ENCODE measurements at regions not wholly inside any gene's neighbourhood (a gene's known extent, or its start where the extent isn't known, plus 50 kb on each side); places are given as distances from the start of the nearest gene placed in this dataset.
"Not testable (repeated sequence)": the region's sequence is repeated elsewhere in the genome, so short reads cannot be mapped to it uniquely, and the experiment has no call there.

DNA sequence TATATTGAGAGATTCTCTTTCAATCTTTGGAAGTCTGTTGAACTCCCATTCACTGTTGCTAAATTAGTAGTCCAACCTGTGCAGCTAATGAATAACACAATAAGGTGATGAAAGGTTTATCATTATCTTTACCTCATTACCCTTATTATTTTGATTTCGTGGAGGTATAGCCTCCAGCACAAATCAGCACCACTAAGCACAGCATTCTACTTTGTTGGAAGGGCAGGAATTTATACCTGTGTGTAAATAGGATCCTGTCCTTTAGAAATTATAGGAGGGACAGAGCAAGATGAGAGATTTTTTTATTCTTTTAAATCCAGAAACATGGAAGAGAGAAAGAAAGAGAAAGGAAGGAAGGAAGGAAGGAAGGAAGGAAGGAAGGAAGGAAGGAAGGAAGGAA is 454.1 kb downstream of the PDGFC start:
- DNase-seq (ENCODE audit: low spot score, unreplicated experiment): no peak
- Mint-ChIP-seq H3K4me3 (ENCODE audit: low read depth) (no peak overlapping the region), H3K27ac (no peak overlapping the region)

GRCh38 chr4:156516698-156517097 is 454.9 kb downstream of the PDGFC start:
- Mint-ChIP-seq H3K36me3 (ENCODE audit: insufficient read depth) (no peaks in the 10 kb centered on the region), H3K27ac (no peak overlapping the region), H3K4me3 (ENCODE audit: low read depth) (no peak overlapping the region), H3K27me3 (no peaks in the 10 kb centered on the region), H3K4me1 (ENCODE audit: low read depth) (peaks cover 10% of the 10 kb centered on the region), H3K9me3 (ENCODE audit: low read depth) (no peaks in the 10 kb centered on the region)
- no peak for TF ChIP-seq CTCF (IDR thresholded peaks at IDR 0.05; ENCODE audit: unreplicated experiment)
- no peak for DNase-seq (ENCODE audit: low spot score, unreplicated experiment)

More for the DNA sequence above, 454.1 kb downstream of the PDGFC start:
- Mint-ChIP-seq H3K36me3 (ENCODE audit: insufficient read depth) (no peaks in the 10 kb centered on the region), H3K9me3 (ENCODE audit: low read depth) (no peaks in the 10 kb centered on the region), H3K27me3 (no peaks in the 10 kb centered on the region), H3K4me1 (ENCODE audit: low read depth) (peaks cover 10% of the 10 kb centered on the region)
- TF ChIP-seq CTCF (IDR thresholded peaks at IDR 0.05; ENCODE audit: unreplicated experiment): no peak

DNA sequence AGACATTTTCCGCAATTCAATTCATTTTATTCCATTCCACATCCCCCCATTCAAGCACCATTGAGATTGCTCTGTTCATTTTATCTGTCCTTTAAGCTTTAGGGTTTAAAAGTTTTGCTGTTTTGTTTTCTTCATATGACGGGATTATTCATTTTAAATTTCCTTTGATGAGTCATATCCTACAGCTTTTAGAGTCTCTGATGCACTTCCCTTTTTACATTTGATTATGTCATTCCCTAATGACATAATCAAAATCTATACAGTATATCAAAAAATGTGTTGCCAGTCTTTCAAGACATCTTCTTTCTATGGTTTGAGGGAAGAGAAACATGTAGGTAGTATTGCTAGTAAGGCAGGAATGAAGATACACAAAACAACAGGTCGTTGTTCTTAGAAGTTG is 456.3 kb downstream of the PDGFC start:
- no peak for TF ChIP-seq CTCF (IDR thresholded peaks at IDR 0.05; ENCODE audit: unreplicated experiment)
- no peaks in the 10 kb centered on the region for H3K9me3 Mint-ChIP-seq (ENCODE audit: low read depth)
- H3K36me3 Mint-ChIP-seq (ENCODE audit: insufficient read depth): no peaks in the 10 kb centered on the region
- no peak overlapping the region for H3K4me3 Mint-ChIP-seq (ENCODE audit: low read depth)
- peaks cover 7% of the 10 kb centered on the region for H3K4me1 Mint-ChIP-seq (ENCODE audit: low read depth)
- H3K27me3 Mint-ChIP-seq: no peaks in the 10 kb centered on the region
- H3K27ac Mint-ChIP-seq: no peak overlapping the region
- DNase-seq (ENCODE audit: low spot score, unreplicated experiment): no peak

GRCh38 chr4:156512622-156513021 is 459.0 kb downstream of the PDGFC start:
- Mint-ChIP-seq H3K36me3 (ENCODE audit: insufficient read depth) (no peaks in the 10 kb centered on the region), H3K4me1 (ENCODE audit: low read depth) (peaks cover 5% of the 10 kb centered on the region), H3K4me3 (ENCODE audit: low read depth) (no peak overlapping the region), H3K9me3 (ENCODE audit: low read depth) (peaks cover 12% of the 10 kb centered on the region), H3K27me3 (no peaks in the 10 kb centered on the region), H3K27ac (no peak overlapping the region)
- TF ChIP-seq CTCF (IDR thresholded peaks at IDR 0.05; ENCODE audit: unreplicated experiment): no peak
- no peak for DNase-seq (ENCODE audit: low spot score, unreplicated experiment)

DNA sequence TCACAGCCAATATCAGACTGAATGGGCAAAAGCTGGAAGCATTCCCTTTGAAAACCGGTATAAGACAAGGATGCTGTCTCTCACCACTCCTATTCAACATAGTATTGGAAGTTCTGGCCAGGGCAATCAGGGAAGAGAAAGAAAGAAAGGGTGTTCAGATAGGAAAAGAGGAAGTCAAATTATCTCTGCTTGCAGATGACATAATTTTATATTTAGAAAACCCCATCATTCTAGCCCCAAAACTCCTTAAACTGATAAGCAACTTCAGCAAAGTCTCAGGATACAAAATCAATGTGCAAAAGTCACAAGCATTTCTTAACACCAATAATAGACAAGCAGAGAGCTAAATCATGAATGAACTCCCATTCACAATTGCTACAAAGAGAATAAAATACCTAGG is 461.7 kb downstream of the PDGFC start:
- H3K27me3 Mint-ChIP-seq; DNase-seq (ENCODE audit: low spot score, unreplicated experiment); H3K36me3 Mint-ChIP-seq (ENCODE audit: insufficient read depth); H3K4me3 Mint-ChIP-seq (ENCODE audit: low read depth); H3K27ac Mint-ChIP-seq; H3K4me1 Mint-ChIP-seq (ENCODE audit: low read depth): not testable (repeated sequence)
- H3K9me3 Mint-ChIP-seq (ENCODE audit: low read depth): peaks cover 12% of the 10 kb centered on the region

DNA sequence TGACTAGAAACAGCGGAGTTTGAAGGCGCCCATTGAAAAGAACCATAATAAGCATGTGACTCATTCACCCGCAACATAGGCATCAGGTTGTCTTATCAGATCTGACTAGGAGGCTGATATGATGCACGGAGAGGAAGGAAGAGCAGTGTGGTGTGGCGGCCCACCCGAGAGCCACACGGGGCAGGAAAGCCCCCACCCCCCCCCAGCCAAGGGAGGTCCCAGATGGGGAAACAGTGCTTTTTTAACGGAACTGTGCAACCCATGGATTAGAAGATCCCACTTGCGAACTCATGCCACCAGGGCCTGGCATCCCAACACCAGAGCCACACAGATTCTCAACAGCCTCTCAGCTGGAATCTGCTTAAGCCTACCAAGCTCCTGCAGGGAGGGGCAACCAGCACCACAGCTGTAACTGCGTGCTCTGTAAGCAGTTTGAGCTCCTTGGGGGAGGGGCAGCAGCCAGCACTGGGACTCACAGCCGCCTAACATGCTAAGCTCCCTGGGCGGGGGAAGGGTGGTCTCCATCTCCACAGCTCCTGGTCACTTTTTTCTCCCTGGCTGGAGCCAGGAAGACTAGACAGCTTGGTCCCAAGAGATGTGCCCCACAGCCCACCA is 466.2 kb downstream of the PDGFC start:
- no peak for DNase-seq (ENCODE audit: low spot score, unreplicated experiment)
- no peaks in the 10 kb centered on the region for H3K27me3 Mint-ChIP-seq
- no peak overlapping the region for H3K27ac Mint-ChIP-seq
- H3K9me3 Mint-ChIP-seq (ENCODE audit: low read depth): peaks cover 17% of the 10 kb centered on the region
- TF ChIP-seq CTCF (IDR thresholded peaks at IDR 0.05; ENCODE audit: unreplicated experiment): no peak
- H3K4me1 Mint-ChIP-seq (ENCODE audit: low read depth): peaks cover 8% of the 10 kb centered on the region
- no peak overlapping the region for H3K4me3 Mint-ChIP-seq (ENCODE audit: low read depth)
- H3K36me3 Mint-ChIP-seq (ENCODE audit: insufficient read depth): no peaks in the 10 kb centered on the region

All from progenitor cell of endocrine pancreas (in vitro differentiated cells).